ENCODE measurements at regions not wholly inside any gene's neighbourhood (a gene's known extent, or its start where the extent isn't known, plus 50 kb on each side); places are given as distances from the start of the nearest gene placed in this dataset.

DNA sequence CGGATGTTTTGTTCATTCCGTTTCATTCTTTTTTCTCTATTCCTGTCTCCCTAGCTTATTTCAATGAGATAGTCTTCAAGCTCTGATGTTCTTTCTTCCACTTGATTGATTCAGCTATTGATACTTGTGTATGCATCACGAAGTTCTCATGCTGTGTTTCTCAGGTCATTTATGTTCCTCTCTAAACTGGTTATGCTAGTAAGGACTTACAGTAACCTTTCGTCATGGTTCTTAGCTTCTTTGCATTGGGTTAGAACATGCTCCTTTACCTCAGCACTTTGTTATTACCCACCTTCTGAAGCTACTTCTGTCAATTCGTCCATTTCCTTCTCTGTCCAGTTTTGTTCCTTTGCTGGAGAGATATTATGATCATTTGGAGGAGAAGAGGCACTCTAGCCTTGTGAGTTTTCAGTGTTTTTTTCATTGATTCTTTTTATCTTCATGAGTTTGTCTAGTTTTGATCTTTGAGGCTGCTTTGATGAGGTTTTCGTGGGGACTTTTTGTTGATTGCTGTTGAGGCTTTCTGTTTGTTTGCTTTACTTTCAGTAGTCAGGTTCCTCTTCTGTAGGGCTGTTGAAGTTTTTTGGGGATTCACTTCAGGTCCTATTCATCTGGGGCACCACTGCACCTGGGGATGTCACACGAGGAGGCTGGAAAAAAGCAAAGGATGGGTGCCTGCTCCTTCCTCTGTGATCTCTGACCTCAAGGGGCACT lies 496.9 kb upstream of the LRRC7 start:
- TF ChIP-seq POLR2AphosphoS5 (IDR thresholded peaks at IDR 0.05; ENCODE audit: low read depth, low read length) = no peak
- no peak for TF ChIP-seq POLR2A (IDR thresholded peaks at IDR 0.05; ENCODE audit: low read depth, low read length)

Data from GM12892 (cell line).